HG02970 (cell line): ENCODE measurements at regions not wholly inside any gene's neighbourhood (a gene's known extent, or its start where the extent isn't known, plus 50 kb on each side); places are given as distances from the start of the nearest gene placed in this dataset.

Experiments
- ATAC-seq: cut with Tn5 transposase; IDR thresholded peaks from one replicate; pipeline ENCODE4 v1.9.1; 2021; ENCODE audit warnings: mild to moderate bottlenecking, moderate library complexity, moderate number of reproducible peaks; ENCODE audit not compliant: unreplicated experiment, low FRiP score

- ATAC-seq: no peak
Observed at GRCh38 chr4:138964716-138965426, 50.7 kb upstream of the NOCT start.

- no peak for ATAC-seq
Observed at GRCh38 chr4:138963412-138963811, 52.2 kb upstream of the NOCT start.

- ATAC-seq: no peak
Observed at GRCh38 chr4:138961664-138962063, 53.9 kb upstream of the NOCT start.

- ATAC-seq: no peak
Observed at GRCh38 chr4:138961129-138961528, 54.5 kb upstream of the NOCT start.

GRCh38 chr4:138960175-138960710 is 55.3 kb upstream of the NOCT start:
- no peak for ATAC-seq

GRCh38 chr4:138959097-138959815 is 56.3 kb upstream of the NOCT start:
- no peak for ATAC-seq

- ATAC-seq: no peak
Observed at GRCh38 chr4:138958519-138958918, 57.1 kb upstream of the NOCT start.

- no peak for ATAC-seq
Observed at GRCh38 chr4:138957302-138957701, 58.3 kb upstream of the NOCT start.

GRCh38 chr4:138954428-138954827 is 61.2 kb upstream of the NOCT start:
- no peak for ATAC-seq

- ATAC-seq: no peak
Observed at GRCh38 chr4:138953961-138954371, 61.6 kb upstream of the NOCT start.

GRCh38 chr4:138952411-138952810 is 63.2 kb upstream of the NOCT start:
- ATAC-seq: no peak

GRCh38 chr4:138951764-138952163 is 63.8 kb upstream of the NOCT start:
- no peak for ATAC-seq

- no peak for ATAC-seq
Observed at GRCh38 chr4:138949866-138950265, 65.7 kb upstream of the NOCT start.

GRCh38 chr4:138948918-138949317 is 66.7 kb upstream of the NOCT start:
- ATAC-seq: no peak

GRCh38 chr4:138946306-138946705 is 69.3 kb upstream of the NOCT start:
- no peak for ATAC-seq

- no peak for ATAC-seq
Observed at GRCh38 chr4:138945840-138946239, 69.7 kb upstream of the NOCT start.

- no peak for ATAC-seq
Observed at GRCh38 chr4:138945401-138945800, 70.2 kb upstream of the NOCT start.

- ATAC-seq: no peak
Observed at GRCh38 chr4:138943893-138944292, 71.7 kb upstream of the NOCT start.

GRCh38 chr4:138941037-138941436 is 74.5 kb upstream of the NOCT start:
- no peak for ATAC-seq

GRCh38 chr4:138939960-138940359 is 75.6 kb upstream of the NOCT start:
- no peak for ATAC-seq

GRCh38 chr4:138938366-138938690 is 77.3 kb upstream of the NOCT start:
- ATAC-seq: no peak
